Activated T-helper 1 cell treated with anti-CD3 and anti-CD28 coated beads, Interleukin-12 subunit alpha, Interleukin-12 subunit beta, Interleukin-2, Interleukin-4 antibody, amounts not matched to agents 30 ng/mL and 10 ng/mL and 1 ng/mL, durations not matched to agents 14 hours and 24 hours and 36 hours (primary cell): ENCODE measurements at regions not wholly inside any gene's neighbourhood (a gene's known extent, or its start where the extent isn't known, plus 50 kb on each side); places are given as distances from the start of the nearest gene placed in this dataset.

Experiments
- DNase-seq: peaks from one replicate; pipeline ENCODE4 v3.0.0; 2021; ENCODE audit warnings: low spot score
- H3K27ac Mint-ChIP-seq: one replicate; pipeline ENCODE4 v1.8.0; 2021; ENCODE audit warnings: mild to moderate bottlenecking, mixed read lengths
- H3K27me3 Mint-ChIP-seq: one replicate; pipeline ENCODE4 v1.8.0; 2022; ENCODE audit warnings: mild to moderate bottlenecking, moderate library complexity, mixed read lengths; ENCODE audit not compliant: insufficient read depth
- H3K36me3 Mint-ChIP-seq: one replicate; pipeline ENCODE4 v1.8.0; 2021; ENCODE audit warnings: low read depth, mixed read lengths
- H3K4me1 Mint-ChIP-seq: one replicate; pipeline ENCODE4 v1.8.0; 2021; ENCODE audit warnings: low read depth, mixed read lengths
- H3K4me3 Mint-ChIP-seq: one replicate; pipeline ENCODE4 v1.8.0; 2021; ENCODE audit warnings: mild to moderate bottlenecking, moderate library complexity, mixed read lengths
- H3K9me3 Mint-ChIP-seq: one replicate; pipeline ENCODE4 v1.8.0; 2021; ENCODE audit warnings: mixed read lengths
- intact Hi-C: fragments of 100-400 bp; cut with micrococcal nuclease; formaldehyde crosslinking; loops from one replicate; pipeline ENCODE4 v1.15.1; 2024

DNA sequence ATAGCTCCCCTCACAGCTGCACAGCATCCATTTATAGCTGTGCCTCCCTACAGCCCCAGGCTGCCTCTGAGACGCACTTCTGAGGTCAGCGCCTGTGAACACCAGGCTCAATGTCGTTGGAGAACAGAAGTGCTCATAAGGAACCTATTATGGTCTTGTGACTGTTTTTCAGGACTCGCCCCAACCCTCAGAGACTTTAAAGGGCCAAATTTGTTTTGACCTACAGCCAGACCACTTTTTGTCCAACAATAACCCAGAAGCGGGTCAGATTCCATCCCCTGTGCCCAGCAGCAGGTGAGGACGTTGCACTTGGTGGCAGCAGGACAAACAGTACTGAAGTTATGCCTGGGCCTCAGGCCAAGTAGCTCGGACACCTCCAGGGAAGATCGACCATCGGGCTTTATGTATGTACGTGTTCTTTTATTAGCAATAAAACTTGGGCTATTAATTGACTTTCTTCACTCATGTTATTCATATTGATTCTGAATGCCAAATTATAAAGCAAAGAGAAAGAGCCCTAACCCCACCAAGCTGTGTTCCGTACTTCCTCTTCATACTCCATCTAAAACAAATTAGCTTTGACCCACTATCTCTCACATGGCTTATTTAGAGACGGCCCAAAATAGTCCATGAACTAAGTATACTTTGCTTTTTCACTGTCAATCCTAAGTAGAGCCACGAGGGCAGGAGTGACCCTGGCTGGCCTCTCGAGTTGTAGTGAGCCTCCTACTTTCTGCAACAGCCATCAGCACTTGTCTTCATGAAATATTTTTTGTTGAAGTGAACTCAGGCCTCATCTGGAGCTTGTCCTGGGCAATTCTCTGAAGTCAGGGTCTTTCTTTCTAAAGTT lies 92.3 kb upstream of the PAX6 start:
- DNase-seq = no peak
- H3K36me3 Mint-ChIP-seq = no peaks in the 10 kb centered on the region
- peaks cover 8% of the 10 kb centered on the region for H3K9me3 Mint-ChIP-seq
- no peak overlapping the region for H3K4me3 Mint-ChIP-seq
- no peaks in the 10 kb centered on the region for H3K4me1 Mint-ChIP-seq
- intact Hi-C loops = no loop called here
- peaks cover 3% of the 10 kb centered on the region for H3K27me3 Mint-ChIP-seq
- no peak overlapping the region for H3K27ac Mint-ChIP-seq

DNA sequence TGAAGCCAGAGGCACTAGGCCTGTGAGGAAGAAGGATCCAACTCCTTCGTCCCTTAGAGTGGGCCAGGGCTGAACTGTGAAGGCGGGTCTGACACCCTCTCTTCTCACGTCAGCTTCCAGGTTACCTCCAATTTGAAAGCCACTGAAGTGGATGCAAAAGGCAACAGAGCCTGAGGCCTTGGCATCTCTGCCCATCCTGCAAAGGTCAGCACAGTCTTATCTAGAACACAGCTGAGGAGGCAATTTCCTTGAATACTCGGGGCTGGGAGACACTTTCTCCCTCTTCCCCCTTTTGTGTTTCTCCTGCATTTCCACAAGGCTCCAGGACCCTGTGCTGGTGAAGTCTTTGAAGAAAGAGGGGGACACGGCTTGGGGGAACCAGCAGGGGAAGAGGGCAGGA lies 91.6 kb upstream of the PAX6 start:
- Mint-ChIP-seq H3K27me3 (peaks cover 3% of the 10 kb centered on the region), H3K27ac (no peak overlapping the region), H3K36me3 (no peaks in the 10 kb centered on the region), H3K4me1 (no peaks in the 10 kb centered on the region), H3K4me3 (no peak overlapping the region), H3K9me3 (peaks cover 8% of the 10 kb centered on the region)
- no peak for DNase-seq
- intact Hi-C loops = no loop called here

DNA sequence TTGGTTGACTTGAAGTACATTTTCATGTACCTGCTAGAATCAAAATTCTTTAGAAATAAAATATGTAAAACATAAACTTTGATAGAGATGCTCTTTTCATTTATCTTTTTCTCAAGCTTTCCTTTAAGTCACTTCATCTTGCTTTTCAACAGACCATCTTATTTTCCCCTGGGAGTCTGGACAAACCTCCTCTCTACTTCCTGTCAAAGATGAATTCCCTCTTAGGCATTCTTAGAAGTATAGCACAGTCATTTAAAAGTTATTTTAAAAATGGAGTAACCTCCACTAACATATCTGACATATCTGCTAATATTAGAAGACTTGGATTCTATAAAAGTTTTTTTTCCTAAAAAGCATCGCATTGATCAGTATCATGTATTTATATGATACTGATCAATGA lies 84.8 kb upstream of the PAX6 start:
- intact Hi-C loops = no loop called here
- no peak overlapping the region for H3K27ac Mint-ChIP-seq

DNA sequence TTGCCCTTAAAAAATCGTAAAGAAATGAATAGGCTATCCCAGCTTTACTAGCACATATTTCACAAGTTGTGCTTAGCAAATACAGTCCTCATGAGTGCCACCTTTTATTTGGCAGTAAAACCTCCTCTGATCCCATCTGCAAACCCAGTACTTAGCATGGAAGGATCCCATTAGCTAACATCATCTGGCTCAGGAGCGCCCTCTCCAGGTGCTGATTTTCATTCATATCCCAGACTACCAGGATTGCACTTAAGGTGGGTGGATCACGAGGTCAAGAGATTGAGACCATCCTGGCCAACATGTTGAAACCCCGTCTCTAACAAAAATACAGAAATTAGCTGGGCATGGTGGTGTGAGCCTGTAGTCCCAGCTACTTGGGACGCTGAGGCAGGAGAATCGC lies 76.1 kb upstream of the PAX6 start:
- no peaks in the 10 kb centered on the region for H3K9me3 Mint-ChIP-seq
- intact Hi-C loops = no loop called here
- H3K36me3 Mint-ChIP-seq = no peaks in the 10 kb centered on the region
- H3K4me3 Mint-ChIP-seq = no peak overlapping the region
- H3K27ac Mint-ChIP-seq = no peak overlapping the region
- H3K4me1 Mint-ChIP-seq = no peaks in the 10 kb centered on the region
- no peaks in the 10 kb centered on the region for H3K27me3 Mint-ChIP-seq
- DNase-seq = no peak

More for the DNA sequence above, 84.8 kb upstream of the PAX6 start:
- peaks cover 3% of the 10 kb centered on the region for H3K27me3 Mint-ChIP-seq
- H3K4me3 Mint-ChIP-seq = no peak overlapping the region
- no peak for DNase-seq
- H3K4me1 Mint-ChIP-seq = no peaks in the 10 kb centered on the region
- no peaks in the 10 kb centered on the region for H3K36me3 Mint-ChIP-seq
- peaks cover 8% of the 10 kb centered on the region for H3K9me3 Mint-ChIP-seq

DNA sequence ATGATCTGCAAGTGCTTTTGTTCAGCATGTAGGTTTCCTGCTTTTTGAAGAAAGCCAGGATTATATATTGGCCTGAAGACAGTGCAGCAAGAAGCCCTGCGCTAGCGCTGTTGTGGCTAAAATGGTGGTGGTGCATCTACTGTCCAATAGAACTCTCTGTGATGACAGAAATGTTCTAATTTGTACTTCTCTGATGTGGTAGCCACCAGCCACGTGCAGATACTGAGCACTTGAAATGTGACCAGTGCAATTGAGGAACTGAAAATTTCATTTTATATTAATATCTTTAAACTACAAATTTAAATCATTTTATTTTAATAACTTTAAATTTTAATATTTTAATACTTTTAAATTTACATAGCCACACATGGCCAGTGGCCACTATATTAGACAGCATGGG lies 73.0 kb upstream of the PAX6 start:
- H3K9me3 Mint-ChIP-seq = no peaks in the 10 kb centered on the region
- H3K27me3 Mint-ChIP-seq = no peaks in the 10 kb centered on the region
- no peak for DNase-seq
- no peaks in the 10 kb centered on the region for H3K4me1 Mint-ChIP-seq
- H3K36me3 Mint-ChIP-seq = no peaks in the 10 kb centered on the region
- intact Hi-C loops = no loop called here
- no peak overlapping the region for H3K4me3 Mint-ChIP-seq
- H3K27ac Mint-ChIP-seq = no peak overlapping the region

DNA sequence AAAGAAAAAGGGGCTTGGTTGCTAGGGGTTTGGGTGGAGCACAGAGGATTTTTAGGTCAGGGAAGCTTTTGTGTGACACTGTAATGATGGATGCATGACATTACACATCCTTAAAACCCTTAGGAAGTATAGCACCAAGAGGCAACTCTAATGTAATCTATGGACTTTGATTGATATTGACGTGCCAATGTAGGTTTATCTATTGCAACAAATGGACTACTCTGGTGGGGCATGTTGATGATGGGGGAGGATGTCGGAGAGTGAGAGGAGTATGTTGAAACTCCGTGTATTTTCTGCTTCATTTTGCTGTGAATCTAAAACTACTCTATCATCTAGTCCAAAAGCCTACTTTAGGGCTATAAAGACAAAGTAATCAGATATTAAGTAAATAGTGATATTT lies 72.3 kb upstream of the PAX6 start:
- Mint-ChIP-seq H3K27me3 (no peaks in the 10 kb centered on the region), H3K4me3 (no peak overlapping the region), H3K36me3 (no peaks in the 10 kb centered on the region), H3K4me1 (no peaks in the 10 kb centered on the region), H3K27ac (no peak overlapping the region), H3K9me3 (no peaks in the 10 kb centered on the region)
- DNase-seq = no peak
- intact Hi-C loops = no loop called here

DNA sequence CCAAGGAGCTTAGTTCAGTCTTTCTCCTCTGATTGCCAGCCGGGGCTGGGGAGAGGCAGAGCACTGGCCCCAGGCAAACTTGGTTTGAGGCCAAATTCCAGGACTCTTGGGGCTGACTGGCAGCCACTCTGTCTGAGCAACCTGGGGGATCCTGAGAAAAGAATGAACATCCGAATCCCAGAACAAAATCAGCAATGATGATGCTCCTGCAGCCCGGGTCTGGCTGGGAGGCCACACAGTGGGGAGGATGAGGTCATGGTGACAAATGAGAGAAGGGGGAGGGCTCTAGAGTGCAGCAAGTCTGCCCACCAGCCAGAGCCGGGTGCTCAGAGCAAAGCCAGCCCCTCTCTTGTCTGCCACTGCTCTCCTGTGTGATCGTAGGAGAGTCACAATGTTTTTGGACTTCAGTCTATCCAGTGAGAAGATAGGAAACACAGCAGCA lies 71.8 kb upstream of the PAX6 start:
- intact Hi-C loops = no loop called here

DNA sequence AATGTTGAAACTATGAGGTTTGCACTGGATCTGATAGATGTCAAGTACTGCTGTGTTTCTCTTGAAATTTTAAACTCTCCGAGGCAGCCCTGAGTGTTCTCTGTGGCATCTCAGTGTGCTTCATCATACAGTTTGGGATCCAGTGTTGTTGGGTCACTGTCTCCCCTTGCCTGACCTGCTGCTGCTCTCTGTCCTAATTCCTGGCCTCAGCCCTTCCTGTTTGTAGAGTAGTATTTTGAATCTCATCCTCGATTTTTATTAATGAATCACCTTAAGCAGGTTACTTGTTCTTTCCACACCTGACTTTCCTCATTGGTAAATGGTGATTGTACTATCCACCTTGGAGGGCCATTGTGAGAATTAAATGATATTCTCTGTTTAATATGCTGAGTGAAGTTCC lies 70.7 kb upstream of the PAX6 start:
- H3K4me1 Mint-ChIP-seq = no peaks in the 10 kb centered on the region
- intact Hi-C loops = no loop called here
- no peaks in the 10 kb centered on the region for H3K36me3 Mint-ChIP-seq
- no peak overlapping the region for H3K4me3 Mint-ChIP-seq
- H3K9me3 Mint-ChIP-seq = no peaks in the 10 kb centered on the region
- peaks cover 4% of the 10 kb centered on the region for H3K27me3 Mint-ChIP-seq
- H3K27ac Mint-ChIP-seq = no peak overlapping the region
- no peak for DNase-seq

More for the DNA sequence above, 71.8 kb upstream of the PAX6 start:
- Mint-ChIP-seq H3K27ac (no peak overlapping the region), H3K4me3 (no peak overlapping the region), H3K36me3 (no peaks in the 10 kb centered on the region), H3K27me3 (no peaks in the 10 kb centered on the region), H3K4me1 (no peaks in the 10 kb centered on the region), H3K9me3 (no peaks in the 10 kb centered on the region)
- DNase-seq = no peak

DNA sequence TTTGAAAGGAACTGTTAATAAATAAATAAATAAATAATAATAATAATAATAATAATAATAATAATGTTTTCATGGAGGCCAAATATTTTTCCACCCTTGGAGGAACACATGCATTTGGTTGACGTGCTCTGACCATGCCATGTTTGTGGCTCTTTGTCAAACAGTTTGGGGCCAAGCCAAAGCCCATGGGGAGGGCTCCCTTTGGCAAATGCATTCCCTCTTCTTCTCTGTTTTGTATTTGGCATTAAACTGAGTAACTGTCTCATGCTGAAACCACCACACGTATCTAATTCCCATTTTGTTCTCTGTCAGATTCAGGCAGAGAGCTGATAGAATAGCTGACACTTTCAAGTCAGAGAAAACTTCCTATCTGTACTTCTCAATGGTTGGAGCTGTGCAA lies 68.6 kb upstream of the PAX6 start:
- Mint-ChIP-seq H3K27ac (no peak overlapping the region), H3K4me1 (no peaks in the 10 kb centered on the region), H3K27me3 (peaks cover 9% of the 10 kb centered on the region), H3K9me3 (no peaks in the 10 kb centered on the region), H3K36me3 (no peaks in the 10 kb centered on the region), H3K4me3 (no peak overlapping the region)
- intact Hi-C loops = loop anchor here (10.0 kb wide), 1 partner anchor 775 kb away; no protein-coding TSS in a partner anchor
- DNase-seq = no peak

DNA sequence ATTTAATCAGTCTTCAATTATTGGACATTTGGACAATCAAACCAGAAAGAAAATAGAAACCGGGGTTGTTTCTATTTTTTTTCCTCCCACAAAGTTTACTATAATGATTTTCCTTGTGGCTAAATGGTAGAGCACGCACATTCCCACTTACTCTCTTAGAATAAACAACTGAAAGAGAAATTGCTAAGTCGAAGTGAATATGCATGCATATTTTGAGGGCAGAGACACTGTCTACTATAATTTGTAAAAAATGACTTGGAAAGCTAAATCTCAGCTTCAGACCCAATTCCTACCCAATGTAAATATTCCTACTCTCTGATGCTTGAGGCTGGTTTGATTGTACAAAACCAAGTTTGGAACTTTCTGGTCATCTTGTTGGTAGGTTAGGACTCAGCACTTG lies 66.7 kb upstream of the PAX6 start:
- H3K9me3 Mint-ChIP-seq = no peaks in the 10 kb centered on the region
- H3K27ac Mint-ChIP-seq = no peak overlapping the region
- H3K4me1 Mint-ChIP-seq = no peaks in the 10 kb centered on the region
- H3K4me3 Mint-ChIP-seq = no peak overlapping the region
- H3K36me3 Mint-ChIP-seq = no peaks in the 10 kb centered on the region
- no peak for DNase-seq
- peaks cover 10% of the 10 kb centered on the region for H3K27me3 Mint-ChIP-seq
- intact Hi-C loops = loop anchor here (10.0 kb wide), 1 partner anchor 773 kb away; no protein-coding TSS in a partner anchor

DNA sequence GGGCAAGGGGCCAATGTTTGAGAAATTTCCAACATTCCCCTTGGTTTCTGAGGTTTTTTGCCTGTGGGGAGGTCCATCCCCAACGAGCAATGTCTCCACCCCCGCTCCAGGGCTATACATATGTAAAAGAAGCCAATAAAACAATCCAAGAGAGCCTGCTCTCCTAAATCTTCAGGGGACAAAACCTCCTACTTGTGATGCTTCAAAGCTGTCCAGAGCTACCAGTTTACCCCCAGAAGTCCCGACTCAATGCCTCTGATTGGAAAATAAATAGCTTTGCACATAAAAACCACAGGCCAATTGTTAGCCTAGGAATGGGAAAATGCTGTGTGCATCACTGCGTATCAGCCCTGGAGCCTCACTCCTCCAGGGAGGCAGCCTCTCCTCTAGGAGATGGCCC lies 66.0 kb upstream of the PAX6 start:
- no peaks in the 10 kb centered on the region for H3K36me3 Mint-ChIP-seq
- no peak overlapping the region for H3K27ac Mint-ChIP-seq
- DNase-seq = no peak
- H3K9me3 Mint-ChIP-seq = no peaks in the 10 kb centered on the region
- intact Hi-C loops = loop anchor here (10.0 kb wide), 1 partner anchor 772 kb away; no protein-coding TSS in a partner anchor
- no peak overlapping the region for H3K4me3 Mint-ChIP-seq
- peaks cover 13% of the 10 kb centered on the region for H3K27me3 Mint-ChIP-seq
- no peaks in the 10 kb centered on the region for H3K4me1 Mint-ChIP-seq

DNA sequence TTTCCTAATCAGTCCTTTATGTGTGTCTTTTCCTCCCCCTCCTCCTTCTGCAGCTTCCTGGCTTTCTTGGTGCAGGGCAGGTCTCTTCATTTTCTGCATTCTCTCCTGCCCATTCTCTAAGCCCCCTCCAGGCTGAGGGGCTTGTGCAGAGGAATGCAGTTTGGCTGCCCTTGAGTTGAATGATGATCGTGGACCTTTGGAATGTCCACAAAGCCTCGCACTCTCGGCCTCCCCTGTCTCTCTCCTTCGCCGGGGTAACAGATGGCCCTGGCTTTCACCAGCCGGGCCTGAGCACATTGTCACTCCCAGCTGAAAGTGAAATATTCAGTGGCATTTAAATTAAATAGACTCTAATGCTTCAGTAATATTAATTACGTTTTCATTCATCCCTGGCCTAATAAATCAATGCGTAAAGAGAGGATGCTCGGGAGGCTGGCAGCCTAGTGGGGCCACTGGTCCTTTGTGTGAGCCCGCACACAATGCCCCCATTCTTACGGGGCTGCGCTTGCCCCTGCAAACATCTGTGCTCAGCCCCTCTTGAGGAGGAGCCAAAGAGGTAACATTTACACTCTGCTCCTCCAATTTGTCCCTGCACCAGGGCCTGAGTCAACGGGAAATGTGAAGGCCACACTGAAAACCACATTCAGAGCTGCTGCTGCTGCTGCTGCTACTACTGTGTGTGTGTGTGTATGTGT lies 64.9 kb upstream of the PAX6 start:
- no peaks in the 10 kb centered on the region for H3K4me1 Mint-ChIP-seq
- H3K27me3 Mint-ChIP-seq = peaks cover 13% of the 10 kb centered on the region
- H3K4me3 Mint-ChIP-seq = no peak overlapping the region
- no peak for DNase-seq
- no peaks in the 10 kb centered on the region for H3K36me3 Mint-ChIP-seq
- intact Hi-C loops = loop anchor here (10.0 kb wide), 1 partner anchor 771 kb away; no protein-coding TSS in a partner anchor
- H3K9me3 Mint-ChIP-seq = no peaks in the 10 kb centered on the region
- H3K27ac Mint-ChIP-seq = no peak overlapping the region

DNA sequence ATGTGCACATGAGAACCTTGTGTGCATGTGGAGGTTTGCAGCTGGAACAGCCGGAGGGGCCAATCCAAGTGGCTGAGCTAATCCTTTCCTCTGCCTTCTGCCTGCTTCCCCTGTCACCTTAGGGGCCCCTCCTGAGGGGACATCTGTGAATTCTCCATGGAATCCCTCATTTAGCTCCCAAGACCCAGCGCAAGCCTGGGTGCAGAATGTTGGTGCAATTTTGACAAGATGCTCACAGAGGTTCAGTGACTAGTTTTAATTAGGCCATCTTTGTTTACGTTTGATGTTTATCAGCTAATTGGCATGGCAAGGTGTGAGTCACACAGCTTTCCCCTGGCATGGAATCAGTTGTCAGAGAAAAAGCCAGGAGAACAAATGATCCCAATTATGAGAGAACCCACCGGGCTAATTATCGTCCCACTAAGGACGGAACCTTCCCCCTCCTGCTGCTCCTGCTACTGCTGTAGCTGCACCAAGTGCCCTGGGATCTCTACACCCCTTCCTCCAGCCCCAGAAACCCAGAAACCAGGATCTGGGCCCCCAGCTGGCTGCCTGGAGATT lies 63.6 kb upstream of the PAX6 start:
- H3K27ac Mint-ChIP-seq = no peak overlapping the region
- no peaks in the 10 kb centered on the region for H3K9me3 Mint-ChIP-seq
- no peaks in the 10 kb centered on the region for H3K4me1 Mint-ChIP-seq
- intact Hi-C loops = loop anchor here (10.0 kb wide), 1 partner anchor 770 kb away; no protein-coding TSS in a partner anchor
- DNase-seq = no peak
- no peak overlapping the region for H3K4me3 Mint-ChIP-seq
- no peaks in the 10 kb centered on the region for H3K36me3 Mint-ChIP-seq
- H3K27me3 Mint-ChIP-seq = peaks cover 13% of the 10 kb centered on the region
